ENCODE measurements at regions not wholly inside any gene's neighbourhood (a gene's known extent, or its start where the extent isn't known, plus 50 kb on each side); places are given as distances from the start of the nearest gene placed in this dataset.
A peak's percentile ranks its signal among the peaks of the same experiment; 100 is the strongest.

DNA sequence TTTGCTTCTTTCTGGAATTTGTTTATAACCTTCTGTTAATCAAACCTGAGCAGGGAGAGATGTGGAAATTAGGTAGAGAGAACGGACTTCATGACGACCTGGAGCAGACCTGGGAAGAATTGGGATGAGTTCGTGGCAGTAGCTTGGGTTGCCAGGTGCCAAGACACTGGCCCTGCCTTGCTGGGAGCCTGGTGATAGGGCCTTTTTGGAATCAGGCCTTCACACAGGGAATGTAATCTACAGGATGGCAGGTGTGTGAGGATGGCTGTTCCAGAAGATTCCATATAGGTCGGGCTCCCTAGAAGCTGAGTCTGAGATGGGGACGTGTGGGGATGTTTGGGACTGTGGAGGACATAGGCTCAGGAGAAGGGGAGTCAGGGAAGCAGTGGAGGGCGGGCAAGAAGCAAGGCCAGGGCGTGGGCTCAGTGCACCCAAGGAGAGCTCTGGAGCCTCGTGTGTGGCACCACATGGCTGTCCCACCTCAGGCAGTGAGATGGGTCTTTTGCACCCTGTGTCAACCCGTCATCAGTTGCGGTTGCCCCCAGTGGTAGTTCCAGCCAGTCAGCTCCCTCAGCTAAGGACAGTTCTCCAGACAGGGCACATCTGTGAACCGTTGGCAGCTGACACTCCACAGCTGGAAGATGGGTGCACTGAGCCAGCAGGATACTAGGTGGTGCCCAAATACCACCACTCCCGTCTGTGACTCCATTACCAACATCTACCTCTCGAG is 395.9 kb downstream of the MATN1 start:
- H3K4me1 ChIP-seq (ENCODE audit: control insufficient read depth in 1 of 2, insufficient read depth in 2 of 2, low read length in 2 of 2), result no peaks in the 10 kb centered on the region
- H3K27me3 ChIP-seq (ENCODE audit: control insufficient read depth in 1 of 2, insufficient read depth in 2 of 2, low read length in 1 of 2), result no peaks in the 10 kb centered on the region
- intact Hi-C loops (cut with DNase I), result no loop called here
- H3K27ac ChIP-seq (ENCODE audit: low read depth in 1 of 2, low read length in 2 of 2), result no peak overlapping the region
- H3K36me3 ChIP-seq (ENCODE audit: control insufficient read depth in 1 of 2, insufficient read depth in 2 of 2, low read length in 1 of 2), result no peaks in the 10 kb centered on the region
- ATAC-seq (ENCODE audit: low FRiP score), result no peak
- no peaks in the 10 kb centered on the region for H3K9me3 ChIP-seq (ENCODE audit: control insufficient read depth, low read length)
- H3K4me3 ChIP-seq (ENCODE audit: low read length in 2 of 2), result no peak overlapping the region
- WGBS, 2 donors, result 77 to 79% methylated on average over 13 of the region's 13 CpGs
- DNase-seq, result no peak

DNA sequence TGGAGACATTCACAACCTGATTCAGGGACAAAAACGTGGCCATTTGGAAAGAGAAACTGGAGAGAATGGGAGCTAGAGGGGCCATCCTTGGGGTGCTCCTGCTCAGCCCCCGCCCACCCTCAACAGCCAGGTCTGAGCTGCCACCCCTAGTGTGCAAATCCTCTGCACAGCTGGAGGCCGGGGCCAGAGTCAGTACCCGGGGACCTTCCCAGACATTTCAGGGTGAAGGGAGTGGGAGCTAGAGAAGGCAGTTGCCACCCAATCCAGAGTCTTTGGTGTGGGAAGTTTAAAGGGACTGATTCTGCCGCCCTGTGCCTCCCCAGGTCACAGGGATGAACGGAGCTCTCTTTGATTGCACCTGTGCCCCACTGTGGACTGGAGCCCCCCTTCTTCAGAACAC is 397.4 kb downstream of the MATN1 start:
- Histone ChIP-seq H3K4me3 (ENCODE audit: low read length in 2 of 2) (no peak overlapping the region), H3K4me1 (ENCODE audit: control insufficient read depth in 1 of 2, insufficient read depth in 2 of 2, low read length in 2 of 2) (no peaks in the 10 kb centered on the region), H3K36me3 (ENCODE audit: control insufficient read depth in 1 of 2, insufficient read depth in 2 of 2, low read length in 1 of 2) (no peaks in the 10 kb centered on the region), H3K27ac (ENCODE audit: low read depth in 1 of 2, low read length in 2 of 2) (no peak overlapping the region), H3K27me3 (ENCODE audit: control insufficient read depth in 1 of 2, insufficient read depth in 2 of 2, low read length in 1 of 2) (no peaks in the 10 kb centered on the region), H3K9me3 (ENCODE audit: control insufficient read depth, low read length) (no peaks in the 10 kb centered on the region)
- ATAC-seq (ENCODE audit: low FRiP score) (no peak), DNase-seq (peak in 1 of 2 donors; percentile 71)
- 65 to 71% methylated on average over 6 of the region's 6 CpGs for WGBS, 2 donors
- intact Hi-C loops (cut with DNase I), result no loop called here

DNA sequence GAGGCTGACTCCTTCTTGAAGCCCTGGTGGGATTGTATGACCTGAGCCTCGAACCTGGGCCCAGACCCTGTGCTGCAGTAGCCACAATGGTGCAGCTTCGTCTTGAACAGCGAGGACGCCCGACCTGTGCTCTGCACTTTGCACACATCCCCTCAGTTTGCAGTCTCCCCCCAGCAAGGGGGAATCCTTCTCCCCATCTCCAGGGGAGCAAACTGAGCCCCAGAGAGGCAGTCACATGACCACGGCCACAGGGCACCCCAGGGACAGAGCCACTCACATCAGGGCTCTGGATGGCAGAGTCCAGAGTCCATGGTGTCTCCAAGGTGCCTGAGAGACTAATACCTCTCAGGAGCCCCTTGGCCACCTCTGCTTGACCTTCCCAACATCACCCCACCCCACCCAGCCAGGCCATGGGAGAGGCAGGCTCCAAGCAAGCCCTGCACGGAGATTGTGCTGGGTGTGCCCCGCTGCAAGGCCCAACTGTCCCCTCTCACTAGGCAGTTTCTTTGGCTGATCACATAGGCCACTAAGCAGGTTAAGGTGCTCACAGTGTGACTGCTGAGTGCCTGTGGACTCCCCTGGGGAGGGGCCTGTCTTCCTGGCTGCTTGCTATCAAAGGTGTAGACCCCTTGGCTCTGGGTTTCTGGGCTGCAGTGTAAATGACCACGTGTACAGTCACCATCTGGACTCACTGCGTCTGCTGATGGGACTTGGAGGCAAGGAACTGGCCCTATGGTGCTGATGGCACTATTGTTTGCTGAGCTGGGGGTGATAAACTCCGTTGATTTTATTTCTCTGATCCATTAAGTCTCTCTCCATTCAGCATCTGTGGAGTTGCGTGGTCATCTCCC is 398.1 kb downstream of the MATN1 start:
- Histone ChIP-seq H3K4me3 (ENCODE audit: low read length in 2 of 2) (no peak overlapping the region), H3K36me3 (ENCODE audit: control insufficient read depth in 1 of 2, insufficient read depth in 2 of 2, low read length in 1 of 2) (no peaks in the 10 kb centered on the region), H3K27me3 (ENCODE audit: control insufficient read depth in 1 of 2, insufficient read depth in 2 of 2, low read length in 1 of 2) (no peaks in the 10 kb centered on the region), H3K9me3 (ENCODE audit: control insufficient read depth, low read length) (no peaks in the 10 kb centered on the region), H3K27ac (ENCODE audit: low read depth in 1 of 2, low read length in 2 of 2) (no peak overlapping the region), H3K4me1 (ENCODE audit: control insufficient read depth in 1 of 2, insufficient read depth in 2 of 2, low read length in 2 of 2) (no peaks in the 10 kb centered on the region)
- peak in 1 of 2 donors; percentile 55 for DNase-seq
- intact Hi-C loops (cut with DNase I), result no loop called here
- 77 to 84% methylated on average over 12 of the region's 12 CpGs for WGBS, 2 donors
- no peak for ATAC-seq (ENCODE audit: low FRiP score)

DNA sequence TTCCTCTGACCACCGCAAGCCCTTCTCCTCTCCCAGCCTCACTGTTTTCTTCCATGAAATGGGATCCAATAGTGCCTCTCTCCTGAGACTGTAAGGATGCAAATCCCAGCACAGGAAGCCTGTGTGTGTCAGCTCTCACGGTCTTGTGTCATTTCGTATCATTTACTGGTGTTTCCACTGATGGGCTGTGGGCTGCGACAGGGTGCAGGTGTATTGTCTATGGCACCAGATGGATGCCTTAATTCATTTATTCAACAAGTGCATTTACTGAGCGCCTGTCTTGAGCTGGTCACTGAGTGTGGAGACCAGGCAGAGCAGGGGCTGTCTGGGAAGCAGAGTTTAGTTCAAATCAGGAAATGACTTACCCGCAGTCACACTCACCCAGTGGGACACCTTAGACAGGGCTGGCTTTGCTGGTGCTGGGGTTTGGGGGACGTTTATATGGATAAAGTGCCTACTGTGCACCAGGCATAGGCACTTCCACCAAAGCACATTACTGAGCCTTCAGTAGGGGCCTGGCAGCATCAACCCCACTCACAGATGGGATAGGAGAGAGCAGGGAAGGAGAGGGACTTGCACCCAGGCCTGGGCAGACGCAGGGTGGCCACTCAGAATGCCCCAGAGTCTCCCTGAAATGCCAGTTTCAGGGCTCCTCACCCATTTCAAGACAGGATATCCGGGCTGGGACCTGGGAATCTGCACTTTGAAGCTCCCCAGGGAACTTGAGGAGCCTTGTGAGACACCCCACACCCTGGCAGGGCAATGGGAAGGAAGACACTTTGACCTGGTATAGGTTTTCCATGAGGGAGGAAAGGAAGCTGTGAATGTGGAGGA is 398.9 kb downstream of the MATN1 start:
- H3K9me3 ChIP-seq (ENCODE audit: control insufficient read depth, low read length), result no peaks in the 10 kb centered on the region
- 77 to 79% methylated on average over 9 of the region's 9 CpGs for WGBS, 2 donors
- H3K4me1 ChIP-seq (ENCODE audit: control insufficient read depth in 1 of 2, insufficient read depth in 2 of 2, low read length in 2 of 2), result no peaks in the 10 kb centered on the region
- DNase-seq (peak in 1 of 2 donors; percentile 39), ATAC-seq (ENCODE audit: low FRiP score) (no peak)
- H3K36me3 ChIP-seq (ENCODE audit: control insufficient read depth in 1 of 2, insufficient read depth in 2 of 2, low read length in 1 of 2), result no peaks in the 10 kb centered on the region
- intact Hi-C loops (cut with DNase I), result no loop called here
- H3K4me3 ChIP-seq (ENCODE audit: low read length in 2 of 2), result no peak overlapping the region
- H3K27ac ChIP-seq (ENCODE audit: low read depth in 1 of 2, low read length in 2 of 2), result no peak overlapping the region
- no peaks in the 10 kb centered on the region for H3K27me3 ChIP-seq (ENCODE audit: control insufficient read depth in 1 of 2, insufficient read depth in 2 of 2, low read length in 1 of 2)

DNA sequence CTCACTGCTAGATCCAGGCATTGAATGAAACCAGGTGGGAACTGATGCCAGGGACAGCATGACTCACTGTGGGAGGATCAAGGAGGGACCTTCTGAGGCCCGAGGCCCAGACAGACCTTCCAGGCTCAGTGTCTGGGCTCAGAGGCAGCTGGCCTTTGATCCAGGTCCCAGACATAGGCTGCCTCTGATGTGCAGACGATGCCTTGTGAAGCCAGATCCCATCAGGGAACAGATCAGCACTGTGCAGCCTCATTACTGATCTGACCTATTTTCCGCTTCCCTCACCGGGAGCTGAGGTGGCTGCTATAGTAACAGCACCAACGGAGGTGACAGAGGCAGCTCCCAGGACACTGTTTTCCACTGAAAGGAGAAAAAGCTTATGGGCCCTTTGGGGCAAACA is 399.5 kb downstream of the MATN1 start:
- no peaks in the 10 kb centered on the region for H3K27me3 ChIP-seq (ENCODE audit: control insufficient read depth in 1 of 2, insufficient read depth in 2 of 2, low read length in 1 of 2)
- intact Hi-C loops (cut with DNase I), result no loop called here
- H3K4me3 ChIP-seq (ENCODE audit: low read length in 2 of 2), result no peak overlapping the region
- H3K4me1 ChIP-seq (ENCODE audit: control insufficient read depth in 1 of 2, insufficient read depth in 2 of 2, low read length in 2 of 2), result no peaks in the 10 kb centered on the region
- DNase-seq (peak in 1 of 2 donors; percentile 24), ATAC-seq (ENCODE audit: low FRiP score) (no peak)
- whole genome bisulfite sequencing, 2 donors, result 49 to 54% methylated on average over 5 of the region's 5 CpGs
- no peaks in the 10 kb centered on the region for H3K9me3 ChIP-seq (ENCODE audit: control insufficient read depth, low read length)
- no peaks in the 10 kb centered on the region for H3K36me3 ChIP-seq (ENCODE audit: control insufficient read depth in 1 of 2, insufficient read depth in 2 of 2, low read length in 1 of 2)
- no peak overlapping the region for H3K27ac ChIP-seq (ENCODE audit: low read depth in 1 of 2, low read length in 2 of 2)

DNA sequence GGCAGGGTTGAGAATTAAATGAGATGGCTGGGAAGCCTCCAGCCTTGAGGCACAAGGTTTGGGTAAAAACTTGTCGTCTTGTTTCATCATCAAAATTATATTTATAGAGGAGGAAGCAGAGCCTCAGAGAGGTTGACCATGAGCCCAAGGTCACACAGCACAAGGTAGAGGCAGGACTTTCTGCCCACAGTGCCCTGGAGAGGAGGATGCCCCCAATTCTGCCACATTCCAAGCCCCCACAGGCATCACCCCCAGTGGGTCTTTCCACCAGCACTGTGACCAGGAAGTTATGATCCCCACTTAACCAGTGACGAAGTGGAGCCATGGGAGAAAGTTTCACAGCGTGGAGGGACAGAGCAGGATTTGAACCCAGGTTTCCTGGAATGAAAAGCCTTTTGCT is 400.0 kb downstream of the MATN1 start:
- ATAC-seq (ENCODE audit: low FRiP score), result no peak
- H3K4me1 ChIP-seq (ENCODE audit: control insufficient read depth in 1 of 2, insufficient read depth in 2 of 2, low read length in 2 of 2), result no peaks in the 10 kb centered on the region
- H3K9me3 ChIP-seq (ENCODE audit: control insufficient read depth, low read length), result no peaks in the 10 kb centered on the region
- no peaks in the 10 kb centered on the region for H3K36me3 ChIP-seq (ENCODE audit: control insufficient read depth in 1 of 2, insufficient read depth in 2 of 2, low read length in 1 of 2)
- intact Hi-C loops (cut with DNase I), result no loop called here
- H3K27ac ChIP-seq (ENCODE audit: low read depth in 1 of 2, low read length in 2 of 2), result no peak overlapping the region
- no peaks in the 10 kb centered on the region for H3K27me3 ChIP-seq (ENCODE audit: control insufficient read depth in 1 of 2, insufficient read depth in 2 of 2, low read length in 1 of 2)
- WGBS, 2 donors, result 77% methylated on average over 3 of the region's 3 CpGs
- no peak overlapping the region for H3K4me3 ChIP-seq (ENCODE audit: low read length in 2 of 2)
- peak in 1 of 2 donors; percentile 12 for DNase-seq

DNA sequence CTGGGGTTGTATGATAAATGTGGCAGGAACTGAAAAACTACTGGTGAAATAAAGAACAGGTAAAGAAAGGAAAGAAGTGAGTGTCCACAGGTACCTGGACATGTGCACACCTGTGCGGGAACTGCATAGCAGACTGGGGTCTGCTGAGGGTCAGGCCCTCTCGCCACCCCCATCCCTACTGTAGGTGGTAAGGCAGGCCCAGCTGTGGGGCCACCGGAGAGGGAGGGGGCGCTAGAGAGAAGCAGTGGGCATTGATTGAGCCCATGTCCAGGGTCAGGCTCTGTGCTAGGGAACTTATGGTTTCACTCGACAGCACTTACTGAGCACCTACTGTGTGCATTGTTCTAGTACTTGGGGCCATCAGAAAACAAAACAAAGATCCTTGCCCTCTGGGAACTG is 400.5 kb downstream of the MATN1 start:
- 73 to 80% methylated on average over 5 of the region's 5 CpGs for WGBS, 2 donors
- Histone ChIP-seq H3K27ac (ENCODE audit: low read depth in 1 of 2, low read length in 2 of 2) (no peak overlapping the region), H3K27me3 (ENCODE audit: control insufficient read depth in 1 of 2, insufficient read depth in 2 of 2, low read length in 1 of 2) (no peaks in the 10 kb centered on the region), H3K36me3 (ENCODE audit: control insufficient read depth in 1 of 2, insufficient read depth in 2 of 2, low read length in 1 of 2) (no peaks in the 10 kb centered on the region), H3K9me3 (ENCODE audit: control insufficient read depth, low read length) (no peaks in the 10 kb centered on the region), H3K4me1 (ENCODE audit: control insufficient read depth in 1 of 2, insufficient read depth in 2 of 2, low read length in 2 of 2) (no peaks in the 10 kb centered on the region), H3K4me3 (ENCODE audit: low read length in 2 of 2) (no peak overlapping the region)
- intact Hi-C loops (cut with DNase I), result no loop called here
- peak in 1 of 2 donors; percentile 24 for DNase-seq
- no peak for ATAC-seq (ENCODE audit: low FRiP score)

DNA sequence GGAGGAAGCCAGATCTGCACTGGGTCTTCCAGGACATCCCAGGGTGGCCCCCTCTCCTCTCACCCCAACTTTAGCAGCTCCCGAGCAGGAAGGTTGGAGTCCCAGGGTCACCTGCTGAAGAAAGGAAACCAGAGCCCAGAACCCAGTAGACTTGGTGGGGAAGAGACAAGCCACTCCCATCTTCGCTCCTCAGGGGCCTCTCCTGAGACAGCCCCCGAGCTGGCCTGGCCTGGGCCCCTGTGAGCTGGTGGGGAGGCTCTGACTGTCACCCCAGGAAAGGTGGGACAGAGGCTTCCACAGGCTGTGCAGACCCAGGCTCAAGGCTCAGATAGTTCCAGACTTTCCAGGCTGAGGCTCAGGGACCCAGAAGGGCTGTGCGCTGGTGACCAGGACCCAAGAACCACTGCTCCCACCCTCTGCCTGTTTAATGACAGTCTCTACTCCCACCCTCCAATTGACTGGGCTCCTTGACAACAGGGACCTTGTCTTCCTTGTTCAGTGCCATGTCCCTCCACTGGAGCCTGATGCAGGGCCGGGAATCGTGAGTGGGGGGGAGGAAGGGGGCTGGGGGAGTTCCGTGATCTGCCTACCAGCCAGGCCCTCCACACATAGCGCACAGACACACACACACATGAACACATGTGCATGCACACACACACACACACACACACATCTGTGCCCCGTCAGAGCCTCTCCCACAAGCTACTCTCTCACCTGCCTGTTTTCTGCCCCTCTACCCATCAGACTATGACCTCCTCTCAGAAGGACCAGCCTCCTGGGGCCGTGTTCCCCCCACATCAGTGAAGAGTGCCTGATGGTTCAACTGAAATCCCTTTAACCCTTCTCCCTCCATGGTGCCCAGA is 401.2 kb downstream of the MATN1 start:
- H3K4me3 ChIP-seq (ENCODE audit: low read length in 2 of 2), result no peak overlapping the region
- no peaks in the 10 kb centered on the region for H3K27me3 ChIP-seq (ENCODE audit: control insufficient read depth in 1 of 2, insufficient read depth in 2 of 2, low read length in 1 of 2)
- H3K4me1 ChIP-seq (ENCODE audit: control insufficient read depth in 1 of 2, insufficient read depth in 2 of 2, low read length in 2 of 2), result no peaks in the 10 kb centered on the region
- no peak overlapping the region for H3K27ac ChIP-seq (ENCODE audit: low read depth in 1 of 2, low read length in 2 of 2)
- ATAC-seq (ENCODE audit: low FRiP score) (no peak), DNase-seq (peak in 1 of 2 donors; percentile 50)
- H3K36me3 ChIP-seq (ENCODE audit: control insufficient read depth in 1 of 2, insufficient read depth in 2 of 2, low read length in 1 of 2), result no peaks in the 10 kb centered on the region
- intact Hi-C loops (cut with DNase I), result no loop called here
- no peaks in the 10 kb centered on the region for H3K9me3 ChIP-seq (ENCODE audit: control insufficient read depth, low read length)
- 69 to 71% methylated on average over 9 to 10 of the region's 10 CpGs for WGBS, 2 donors

Data from aorta (tissue), 5 donors.